IPS-NIHi7 (cell line): ENCODE measurements at regions not wholly inside any gene's neighbourhood (a gene's known extent, or its start where the extent isn't known, plus 50 kb on each side); places are given as distances from the start of the nearest gene placed in this dataset.

ENCODE experiments used
- DNase-seq: peaks from one replicate; pipeline ENCODE4 v3.0.0; 2012; ENCODE audit warnings: mixed read lengths; ENCODE audit errors: extremely low spot score

- no peak for DNase-seq
Measured at GRCh38 chr12:93154753-93155480, 222.8 kb upstream of the NUDT4 start.

GRCh38 chr12:93156086-93156716, 221.5 kb upstream of the NUDT4 start:
- DNase-seq, result no peak

GRCh38 chr12:93157279-93157678, 220.4 kb upstream of the NUDT4 start:
- no peak for DNase-seq

- no peak for DNase-seq
Measured at GRCh38 chr12:93158065-93158843, 219.5 kb upstream of the NUDT4 start.

GRCh38 chr12:93163260-93164036, 214.3 kb upstream of the NUDT4 start:
- DNase-seq, result no peak

GRCh38 chr12:93164103-93164880, 213.4 kb upstream of the NUDT4 start:
- no peak for DNase-seq

- DNase-seq, result no peak
Measured at GRCh38 chr12:93165384-93165932, 212.3 kb upstream of the NUDT4 start.

GRCh38 chr12:93166541-93167307, 211.0 kb upstream of the NUDT4 start:
- DNase-seq, result no peak

- no peak for DNase-seq
Measured at GRCh38 chr12:93167331-93167730, 210.4 kb upstream of the NUDT4 start.

- peak; percentile 45 for DNase-seq
Measured at GRCh38 chr12:93167841-93168492, 209.8 kb upstream of the NUDT4 start.

GRCh38 chr12:93168751-93169150, 209.0 kb upstream of the NUDT4 start:
- DNase-seq, result no peak

GRCh38 chr12:93169536-93169935, 208.2 kb upstream of the NUDT4 start:
- no peak for DNase-seq

GRCh38 chr12:93170928-93171327, 206.8 kb upstream of the NUDT4 start:
- DNase-seq, result no peak

- DNase-seq, result no peak
Measured at GRCh38 chr12:93173178-93173957, 204.4 kb upstream of the NUDT4 start.

- DNase-seq, result no peak
Measured at GRCh38 chr12:93174048-93174447, 203.7 kb upstream of the NUDT4 start.

GRCh38 chr12:93174473-93174872, 203.3 kb upstream of the NUDT4 start:
- no peak for DNase-seq

- DNase-seq, result no peak
Measured at GRCh38 chr12:93176165-93176564, 201.6 kb upstream of the NUDT4 start.

GRCh38 chr12:93176610-93177126, 201.1 kb upstream of the NUDT4 start:
- no peak for DNase-seq
